Calu3 (cell line): ENCODE measurements at regions not wholly inside any gene's neighbourhood (a gene's known extent, or its start where the extent isn't known, plus 50 kb on each side); places are given as distances from the start of the nearest gene placed in this dataset.

Experiments
- BruUV-seq: library from RNA; stranded (reverse); fragments of 400-500 nt; replicated peaks from 2 replicates; lab custom pipeline; 2021; lab: Mats Ljungman, UMichigan
- CTCF ChIA-PET: fragments of 300-600 bp; sonication (Branson Sonifier 250); formaldehyde crosslinking; loops from one replicate; lab custom pipeline; 2022; ENCODE audit warnings: antibody characterized with exemption; lab: Charles Lee
- DNase-seq: peaks from one replicate; pipeline ENCODE4 v3.0.0; 2022
- H3K27ac Mint-ChIP-seq: one replicate; pipeline ENCODE4 v1.8.0; 2022; ENCODE audit warnings: mixed read lengths; ENCODE audit not compliant: unreplicated experiment
- H3K27me3 Mint-ChIP-seq: one replicate; pipeline ENCODE4 v1.8.0; 2022; ENCODE audit warnings: mixed read lengths; ENCODE audit not compliant: unreplicated experiment
- H3K36me3 Mint-ChIP-seq: one replicate; pipeline ENCODE4 v1.8.0; 2022; ENCODE audit warnings: mild to moderate bottlenecking, moderate library complexity, mixed read lengths; ENCODE audit not compliant: insufficient read depth, unreplicated experiment
- H3K4me1 Mint-ChIP-seq: one replicate; pipeline ENCODE4 v1.8.0; 2022; ENCODE audit warnings: mild to moderate bottlenecking, low read depth, mixed read lengths; ENCODE audit not compliant: unreplicated experiment
- H3K4me3 Mint-ChIP-seq: one replicate; pipeline ENCODE4 v1.8.0; 2022; ENCODE audit warnings: mild to moderate bottlenecking, low read depth, moderate library complexity, mixed read lengths; ENCODE audit not compliant: unreplicated experiment
- H3K9me3 Mint-ChIP-seq: one replicate; pipeline ENCODE4 v1.8.0; 2022; ENCODE audit warnings: low read depth, mixed read lengths; ENCODE audit not compliant: unreplicated experiment
- intact Hi-C: fragments of 100-400 bp; cut with micrococcal nuclease; formaldehyde crosslinking; loops from one replicate; pipeline ENCODE4 v1.10.0; 2022; ENCODE audit not compliant: unreplicated experiment
- TF ChIP-seq, protein P1 (sequence below): fragments of 200-600 bp; IDR thresholded peaks from one replicate; pipeline ENCODE4 v1.8.0; 2022; ENCODE audit warnings: antibody characterized with exemption; ENCODE audit not compliant: unreplicated experiment

DNA sequence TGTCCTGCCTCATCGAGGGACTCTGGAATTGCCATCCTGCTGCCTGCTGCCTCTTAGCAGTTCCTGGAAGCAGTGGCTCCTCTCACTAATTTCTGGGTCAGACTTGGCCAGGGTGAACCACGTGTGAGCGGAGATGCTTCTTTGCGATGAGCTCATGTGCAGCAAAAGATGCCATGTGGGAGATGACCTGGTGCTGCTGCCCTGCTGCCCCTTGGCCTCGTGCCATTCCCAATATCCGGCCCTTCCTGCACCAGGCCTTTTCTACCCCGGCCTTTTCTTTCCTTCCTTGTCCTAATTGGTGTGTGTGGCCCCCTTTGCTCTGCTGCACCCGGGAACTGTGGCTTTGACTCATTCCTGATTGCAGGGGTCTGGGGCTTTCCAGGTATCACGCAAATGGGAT is 296.9 kb upstream of the HS6ST1 start:
- H3K9me3 Mint-ChIP-seq = no peaks in the 10 kb centered on the region
- H3K27me3 Mint-ChIP-seq = peaks cover 18% of the 10 kb centered on the region
- intact Hi-C loops = no loop called here
- no peak overlapping the region for H3K4me3 Mint-ChIP-seq
- CTCF ChIA-PET = no interaction called here
- H3K36me3 Mint-ChIP-seq = peaks cover 5% of the 10 kb centered on the region
- no TSS peak for BruUV-seq
- no peaks in the 10 kb centered on the region for H3K4me1 Mint-ChIP-seq
- DNase-seq = no peak
- TF ChIP-seq, protein P1, sequence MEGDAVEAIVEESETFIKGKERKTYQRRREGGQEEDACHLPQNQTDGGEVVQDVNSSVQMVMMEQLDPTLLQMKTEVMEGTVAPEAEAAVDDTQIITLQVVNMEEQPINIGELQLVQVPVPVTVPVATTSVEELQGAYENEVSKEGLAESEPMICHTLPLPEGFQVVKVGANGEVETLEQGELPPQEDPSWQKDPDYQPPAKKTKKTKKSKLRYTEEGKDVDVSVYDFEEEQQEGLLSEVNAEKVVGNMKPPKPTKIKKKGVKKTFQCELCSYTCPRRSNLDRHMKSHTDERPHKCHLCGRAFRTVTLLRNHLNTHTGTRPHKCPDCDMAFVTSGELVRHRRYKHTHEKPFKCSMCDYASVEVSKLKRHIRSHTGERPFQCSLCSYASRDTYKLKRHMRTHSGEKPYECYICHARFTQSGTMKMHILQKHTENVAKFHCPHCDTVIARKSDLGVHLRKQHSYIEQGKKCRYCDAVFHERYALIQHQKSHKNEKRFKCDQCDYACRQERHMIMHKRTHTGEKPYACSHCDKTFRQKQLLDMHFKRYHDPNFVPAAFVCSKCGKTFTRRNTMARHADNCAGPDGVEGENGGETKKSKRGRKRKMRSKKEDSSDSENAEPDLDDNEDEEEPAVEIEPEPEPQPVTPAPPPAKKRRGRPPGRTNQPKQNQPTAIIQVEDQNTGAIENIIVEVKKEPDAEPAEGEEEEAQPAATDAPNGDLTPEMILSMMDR = no peak
- H3K27ac Mint-ChIP-seq = no peak overlapping the region

DNA sequence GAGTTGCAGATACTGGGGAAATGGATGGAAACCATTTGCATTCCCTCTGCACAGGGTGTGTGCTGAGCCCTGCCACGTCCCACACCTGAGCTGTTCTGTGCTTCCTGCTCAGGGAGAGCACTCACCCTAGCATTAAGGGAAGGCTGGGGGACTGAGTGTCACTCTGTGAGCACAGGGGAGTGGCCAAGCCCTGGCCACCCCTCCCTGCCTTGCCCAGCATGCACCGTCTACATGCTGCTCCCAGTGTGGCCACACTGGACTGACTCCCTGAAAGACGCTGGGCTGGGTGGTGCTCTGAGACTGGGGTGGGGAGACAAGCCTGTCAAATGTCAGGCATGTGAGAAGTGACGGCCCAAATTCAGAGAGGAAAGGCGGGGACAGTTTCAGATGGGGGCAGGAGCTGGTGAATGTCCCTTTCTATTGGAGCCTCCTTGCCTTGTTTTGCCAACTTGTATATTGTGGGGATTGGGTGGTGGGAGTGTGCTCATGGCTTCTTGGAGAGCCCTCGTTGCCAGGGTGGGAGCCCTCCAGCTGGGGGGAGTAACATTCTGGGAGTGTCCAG is 298.4 kb upstream of the HS6ST1 start:
- BruUV-seq = no TSS peak
- TF ChIP-seq, protein P1 = no peak
- Mint-ChIP-seq H3K36me3 (peaks cover 1% of the 10 kb centered on the region), H3K27me3 (peaks cover 9% of the 10 kb centered on the region), H3K9me3 (no peaks in the 10 kb centered on the region), H3K4me1 (no peaks in the 10 kb centered on the region), H3K27ac (no peak overlapping the region), H3K4me3 (no peak overlapping the region)
- intact Hi-C loops = no loop called here
- CTCF ChIA-PET = no interaction called here
- no peak for DNase-seq

DNA sequence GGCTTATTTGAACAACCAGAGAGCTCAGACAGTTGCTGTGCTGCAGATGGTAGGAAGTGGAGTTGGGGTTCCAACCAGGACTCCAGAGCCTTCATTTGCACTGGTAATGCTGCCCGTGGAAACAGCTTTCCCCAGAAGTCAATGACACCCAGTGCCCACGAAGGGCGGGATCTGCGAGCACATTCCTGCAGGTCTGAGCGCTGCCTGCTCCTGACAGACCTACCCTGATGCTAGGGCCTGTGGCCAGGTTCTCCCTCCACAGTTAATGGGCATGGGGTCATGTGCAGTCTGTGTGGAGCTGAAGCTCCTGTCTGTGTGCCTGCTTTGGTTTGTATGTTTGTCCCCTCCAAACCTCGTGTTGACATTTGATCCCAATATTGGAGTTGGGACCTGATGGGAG is 299.0 kb upstream of the HS6ST1 start:
- CTCF ChIA-PET = no interaction called here
- no peaks in the 10 kb centered on the region for H3K4me1 Mint-ChIP-seq

DNA sequence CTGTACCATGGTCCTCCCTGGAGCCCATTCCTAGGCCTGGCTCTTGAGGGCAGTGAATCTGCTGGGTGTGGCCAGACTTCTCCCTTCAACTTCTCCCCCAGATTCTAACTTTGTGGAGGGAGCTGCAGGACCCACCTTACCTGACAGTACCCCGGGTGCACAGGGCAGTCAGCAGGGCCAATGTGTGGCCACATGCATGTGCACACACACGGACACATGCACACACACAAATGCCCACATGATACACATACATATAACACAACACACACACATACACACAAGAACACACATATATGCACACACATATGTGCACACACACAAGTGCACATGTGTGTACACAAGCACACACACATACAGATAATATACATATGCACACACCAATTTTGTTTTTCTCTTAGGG is 300.0 kb upstream of the HS6ST1 start:
- Mint-ChIP-seq H3K27ac (no peak overlapping the region), H3K9me3 (no peaks in the 10 kb centered on the region), H3K4me3 (no peak overlapping the region), H3K4me1 (no peaks in the 10 kb centered on the region), H3K27me3 (no peaks in the 10 kb centered on the region), H3K36me3 (no peaks in the 10 kb centered on the region)
- CTCF ChIA-PET = no interaction called here
- TF ChIP-seq, protein P1 = no peak
- no TSS peak for BruUV-seq
- DNase-seq = no peak
- intact Hi-C loops = no loop called here

More for the DNA sequence above, 299.0 kb upstream of the HS6ST1 start:
- TF ChIP-seq, protein P1 = no peak
- Mint-ChIP-seq H3K27ac (no peak overlapping the region), H3K4me3 (no peak overlapping the region), H3K9me3 (no peaks in the 10 kb centered on the region), H3K27me3 (peaks cover 4% of the 10 kb centered on the region), H3K36me3 (no peaks in the 10 kb centered on the region)
- DNase-seq = no peak
- intact Hi-C loops = no loop called here
- BruUV-seq = no TSS peak
